HCT116 (cell line): ENCODE measurements at regions not wholly inside any gene's neighbourhood (a gene's known extent, or its start where the extent isn't known, plus 50 kb on each side); places are given as distances from the start of the nearest gene placed in this dataset.

ENCODE experiments used
- ATAC-seq: fragments of 200-7000 bp; cut with Tn5 transposase; 2 replicates; pipeline ENCODE4 v1.9.1; 2020; ENCODE audit warnings: mild to moderate bottlenecking, moderate library complexity
- BruUV-seq: library from RNA; stranded (reverse); fragments of 400-500 nt; replicated peaks from 2 replicates; lab custom pipeline; 2021; lab: Mats Ljungman, UMichigan
- CTCF ChIA-PET: fragments of 300-600 bp; sonication (Branson Sonifier 250); formaldehyde crosslinking; loops from one replicate; lab custom pipeline; 2021; ENCODE audit warnings: antibody characterized with exemption; lab: Charles Lee
- POLR2A ChIA-PET: fragments of 300-600, 350-600 bp; sonication (Branson Sonifier 250); formaldehyde crosslinking; loops from one replicate; lab custom pipeline; 2021; ENCODE audit warnings: antibody characterized with exemption; lab: Charles Lee
- RAD21 ChIA-PET, 2 experiments: fragments of 300-600 bp; sonication (Branson Sonifier 250); formaldehyde crosslinking; loops; one replicate each; lab custom pipeline; 2023; ENCODE audit warnings: low total read pairs in 2 of 2; ENCODE audit not compliant: uncharacterized antibody in 2 of 2, unreplicated experiment in 2 of 2, low non-redundant PET in 1 of 2; lab: Charles Lee
- DNase-seq: peaks from one replicate; pipeline ENCODE4 v3.0.0-alpha.2; 2010; ENCODE audit warnings: low read depth, low spot score
- H2AFZ ChIP-seq: fragments of 200-600 bp; shearing (Covaris generic), sonication (generic); 2 replicates; pipeline ENCODE4 v1.6.1; 2017; ENCODE audit warnings: low read depth, mixed run types, mixed read lengths, antibody characterized with exemption, low read length; ENCODE audit not compliant: poor library complexity, severe bottlenecking
- H3K27ac ChIP-seq: 2 replicates; pipeline ENCODE4 v1.5.1; 2012; ENCODE audit warnings: low read depth, low read length
- H3K27me3 ChIP-seq: fragments of 200-600 bp; sonication (generic); 2 replicates; pipeline ENCODE4 v1.6.1; 2016; ENCODE audit warnings: mixed run types, low read length, mixed read lengths; ENCODE audit not compliant: insufficient read depth
- H3K36me3 ChIP-seq, 2 experiments: fragments of 200-500 bp in 1 of 2; fragments of 200-600 bp in 1 of 2; sonication (Bioruptor generic) in 1 of 2; sonication (generic) in 1 of 2; 2 replicates each; pipeline versions ENCODE4 v1.5.1 to v1.6.1; 2014 to 2016; ENCODE audit warnings: low read length in 2 of 2, inconsistent platforms in 1 of 2, mixed read lengths in 1 of 2, mixed run types in 1 of 2; ENCODE audit not compliant: insufficient read depth in 2 of 2, control insufficient read depth in 1 of 2
- H3K4me1 ChIP-seq, 2 experiments: fragments of 200-600 bp in 1 of 2; sonication (generic) in 1 of 2; 2 replicates each; pipeline versions ENCODE4 v1.5.1 to v1.6.1; 2012 to 2017; ENCODE audit warnings: low read length in 2 of 2, inconsistent platforms in 1 of 2, mild to moderate bottlenecking in 1 of 2, mixed read lengths in 1 of 2, mixed run types in 1 of 2, moderate library complexity in 1 of 2; ENCODE audit not compliant: insufficient read depth in 2 of 2, control insufficient read depth in 1 of 2
- H3K4me2 ChIP-seq: fragments of 200-600 bp; sonication (generic); 2 replicates; pipeline ENCODE4 v1.6.1; 2017; ENCODE audit warnings: mixed run types, low read length, mixed read lengths
- H3K4me3 ChIP-seq, 2 experiments: fragments of 200-600 bp in 1 of 2; sonication (generic) in 1 of 2; replicated peaks in 1 of 2; 2 replicates each; pipeline ENCODE4 v1.5.1; 2011 to 2016; ENCODE audit warnings: low read length in 2 of 2, control low read depth in 1 of 2, low read depth in 1 of 2, mild to moderate bottlenecking in 1 of 2, mixed read lengths in 1 of 2, mixed run types in 1 of 2
- H3K79me2 ChIP-seq: fragments of 200-600 bp; sonication (generic); 2 replicates; pipeline ENCODE4 v1.6.1; 2017; ENCODE audit warnings: mild to moderate bottlenecking, mixed run types, low read length, moderate library complexity, mixed read lengths; ENCODE audit not compliant: insufficient read depth
- H3K9ac ChIP-seq: fragments of 200-600 bp; sonication (generic); 2 replicates; pipeline ENCODE4 v1.6.1; 2016; ENCODE audit warnings: low read length, mixed read lengths
- H3K9me2 ChIP-seq: fragments of 200-600 bp; sonication (generic), shearing (Covaris generic); 2 replicates; pipeline ENCODE4 v1.6.1; 2017; ENCODE audit warnings: mixed run types, mild to moderate bottlenecking, moderate library complexity; ENCODE audit not compliant: insufficient read depth
- H3K9me3 ChIP-seq, 2 experiments: fragments of 200-500 bp in 1 of 2; fragments of 200-600 bp in 1 of 2; sonication (Bioruptor generic) in 1 of 2; sonication (generic) in 1 of 2; 2 replicates each; pipeline ENCODE4 v1.6.1; 2014 to 2017; ENCODE audit warnings: low read length in 2 of 2, mixed read lengths in 2 of 2, inconsistent platforms in 1 of 2, low read depth in 1 of 2, mild to moderate bottlenecking in 1 of 2, mixed run types in 1 of 2, moderate library complexity in 1 of 2; ENCODE audit not compliant: control insufficient read depth in 1 of 2, insufficient read depth in 1 of 2
- H4K20me1 ChIP-seq: fragments of 200-600 bp; sonication (generic), shearing (Covaris generic); 2 replicates; pipeline ENCODE4 v1.6.1; 2017; ENCODE audit warnings: mixed run types, mild to moderate bottlenecking, moderate library complexity; ENCODE audit not compliant: insufficient read depth
- CBX3 ChIP-seq: IDR thresholded peaks from 2 replicates; pipeline ENCODE4 v1.6.1; 2012; ENCODE audit warnings: low read depth
- CEBPB ChIP-seq: IDR thresholded peaks from 2 replicates; pipeline ENCODE4 v1.6.1; 2012; ENCODE audit warnings: low read depth
- EGR1 ChIP-seq: IDR thresholded peaks from 2 replicates; pipeline ENCODE4 v1.6.1; 2012; ENCODE audit warnings: low read depth
- ELF1 ChIP-seq: IDR thresholded peaks from 2 replicates; pipeline ENCODE4 v1.6.1; 2012; ENCODE audit warnings: low read depth, borderline replicate concordance
- EZH2 ChIP-seq: fragments of 200-600 bp; sonication (generic); IDR thresholded peaks from 2 replicates; pipeline ENCODE4 v1.6.1; 2017; ENCODE audit warnings: antibody characterized with exemption, mixed run types
- EZH2phosphoT487 ChIP-seq: fragments of 200-600 bp; IDR thresholded peaks from 2 replicates; pipeline ENCODE4 v1.6.1; 2018; ENCODE audit warnings: antibody characterized with exemption, borderline replicate concordance
- FOSL1 ChIP-seq: IDR thresholded peaks from 2 replicates; pipeline ENCODE4 v1.6.1; 2012; ENCODE audit warnings: low read depth
- JUND ChIP-seq: IDR thresholded peaks from 2 replicates; pipeline ENCODE4 v1.6.1; 2012
- POLR2AphosphoS5 ChIP-seq: IDR thresholded peaks from 2 replicates; pipeline ENCODE4 v1.6.1; 2011; ENCODE audit warnings: mild to moderate bottlenecking, low read depth, low read length, moderate library complexity
- SIN3A ChIP-seq: IDR thresholded peaks from 2 replicates; pipeline ENCODE4 v1.6.1; 2012; ENCODE audit warnings: low read depth
- SRF ChIP-seq: IDR thresholded peaks from 2 replicates; pipeline ENCODE4 v1.6.1; 2012; ENCODE audit warnings: low read depth
- ZNF274 ChIP-seq: fragments of 200-500 bp; sonication (Bioruptor generic); IDR thresholded peaks from 2 replicates; pipeline ENCODE4 v1.6.1; 2014; ENCODE audit warnings: mild to moderate bottlenecking, low read depth, low read length, inconsistent platforms
- intact Hi-C: fragments of 100-400 bp; cut with micrococcal nuclease; formaldehyde crosslinking; loops from 2 replicates; pipeline ENCODE4 v1.10.0; 2022
- TF ChIP-seq, protein P1 (sequence below): IDR thresholded peaks from 2 replicates; pipeline ENCODE4 v1.6.1; 2011; ENCODE audit warnings: mild to moderate bottlenecking, low read length, moderate library complexity; ENCODE audit not compliant: insufficient replicate concordance; ENCODE audit errors: extremely low read depth
- TF ChIP-seq, protein P2 (sequence below): IDR thresholded peaks from 2 replicates; pipeline ENCODE4 v1.6.1; 2012

DNA sequence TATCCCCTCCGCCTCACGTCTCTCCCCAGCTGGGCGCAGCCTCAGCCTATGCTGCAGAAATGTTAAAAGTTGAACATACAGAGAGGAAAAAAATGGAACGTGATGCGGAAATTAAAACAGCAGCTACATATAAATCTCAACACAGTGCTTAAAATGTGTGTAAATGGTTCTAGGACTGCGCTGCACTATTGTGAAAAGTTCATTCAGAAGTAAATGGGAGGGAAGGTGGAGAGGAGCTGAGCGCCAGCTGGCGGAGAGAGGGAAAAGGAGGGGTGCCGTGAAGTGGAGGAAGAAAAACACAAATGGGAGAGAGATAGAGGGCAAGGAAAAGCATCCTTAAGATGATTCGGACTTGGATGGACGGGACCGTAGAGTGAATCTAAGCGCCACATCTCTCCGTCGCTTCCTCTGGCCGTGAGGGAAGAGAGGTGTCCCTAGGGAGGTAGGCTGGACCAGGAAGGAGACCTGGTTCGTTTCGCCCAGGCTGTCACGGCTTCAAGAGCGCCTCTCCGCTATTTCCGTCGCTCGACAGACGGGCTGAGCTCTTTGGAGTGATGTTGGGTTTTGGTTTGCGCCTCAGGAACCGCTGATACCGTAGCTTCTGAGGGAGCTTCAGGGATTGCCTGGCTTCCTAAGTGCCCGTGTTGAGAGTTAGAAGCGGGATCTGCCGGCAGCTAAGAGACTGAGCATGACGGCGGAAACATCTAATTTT is 113.7 kb downstream of the TRIM27 start:
- Histone ChIP-seq H3K27me3 (no peaks in the 10 kb centered on the region), H3K4me3 (no peak overlapping the region), H3K79me2 (no peaks in the 10 kb centered on the region), H3K4me2 (no peak overlapping the region), H3K9me3 (no peaks in the 10 kb centered on the region), H4K20me1 (no peaks in the 10 kb centered on the region), H3K36me3 (no peaks in the 10 kb centered on the region), H3K4me1 (no peaks in the 10 kb centered on the region; a peak in 1 of 4 replicates), H3K27ac (no peak overlapping the region), H3K9ac (no peak overlapping the region), H2AFZ (no peak overlapping the region), H3K9me2 (no peaks in the 10 kb centered on the region)
- ChIA-PET RAD21 (no interaction called here), CTCF (no interaction called here), POLR2A (no interaction called here)
- no peak for ATAC-seq
- intact Hi-C loops, result no loop called here
- no peak for DNase-seq
- TF ChIP-seq POLR2AphosphoS5 (no peak), JUND (no peak), EGR1 (no peak), ZNF274 (no peak), SRF (no peak), ELF1 (no peak), SIN3A (no peak), FOSL1 (no peak), CEBPB (no peak), EZH2 (no peak), EZH2phosphoT487 (no peak), CBX3 (no peak)
- TF ChIP-seq, protein P1, sequence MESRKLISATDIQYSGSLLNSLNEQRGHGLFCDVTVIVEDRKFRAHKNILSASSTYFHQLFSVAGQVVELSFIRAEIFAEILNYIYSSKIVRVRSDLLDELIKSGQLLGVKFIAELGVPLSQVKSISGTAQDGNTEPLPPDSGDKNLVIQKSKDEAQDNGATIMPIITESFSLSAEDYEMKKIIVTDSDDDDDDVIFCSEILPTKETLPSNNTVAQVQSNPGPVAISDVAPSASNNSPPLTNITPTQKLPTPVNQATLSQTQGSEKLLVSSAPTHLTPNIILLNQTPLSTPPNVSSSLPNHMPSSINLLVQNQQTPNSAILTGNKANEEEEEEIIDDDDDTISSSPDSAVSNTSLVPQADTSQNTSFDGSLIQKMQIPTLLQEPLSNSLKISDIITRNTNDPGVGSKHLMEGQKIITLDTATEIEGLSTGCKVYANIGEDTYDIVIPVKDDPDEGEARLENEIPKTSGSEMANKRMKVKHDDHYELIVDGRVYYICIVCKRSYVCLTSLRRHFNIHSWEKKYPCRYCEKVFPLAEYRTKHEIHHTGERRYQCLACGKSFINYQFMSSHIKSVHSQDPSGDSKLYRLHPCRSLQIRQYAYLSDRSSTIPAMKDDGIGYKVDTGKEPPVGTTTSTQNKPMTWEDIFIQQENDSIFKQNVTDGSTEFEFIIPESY, result no peak
- TF ChIP-seq, protein P2, sequence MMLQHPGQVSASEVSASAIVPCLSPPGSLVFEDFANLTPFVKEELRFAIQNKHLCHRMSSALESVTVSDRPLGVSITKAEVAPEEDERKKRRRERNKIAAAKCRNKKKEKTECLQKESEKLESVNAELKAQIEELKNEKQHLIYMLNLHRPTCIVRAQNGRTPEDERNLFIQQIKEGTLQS, result no peak
- no TSS peak for BruUV-seq
